Stimulated activated CD8-positive, alpha-beta memory T cell treated with anti-CD3 and anti-CD28 coated beads, Interleukin-15, amount 100 ng/mL, for 24 hours (primary cell): ENCODE measurements at regions not wholly inside any gene's neighbourhood (a gene's known extent, or its start where the extent isn't known, plus 50 kb on each side); places are given as distances from the start of the nearest gene placed in this dataset.
"Not testable (repeated sequence)": the region's sequence is repeated elsewhere in the genome, so short reads cannot be mapped to it uniquely, and the experiment has no call there.

Experiments
- DNase-seq: peaks from one replicate; pipeline ENCODE4 v3.0.0-alpha.2; 2020; ENCODE audit warnings: low read depth

DNA sequence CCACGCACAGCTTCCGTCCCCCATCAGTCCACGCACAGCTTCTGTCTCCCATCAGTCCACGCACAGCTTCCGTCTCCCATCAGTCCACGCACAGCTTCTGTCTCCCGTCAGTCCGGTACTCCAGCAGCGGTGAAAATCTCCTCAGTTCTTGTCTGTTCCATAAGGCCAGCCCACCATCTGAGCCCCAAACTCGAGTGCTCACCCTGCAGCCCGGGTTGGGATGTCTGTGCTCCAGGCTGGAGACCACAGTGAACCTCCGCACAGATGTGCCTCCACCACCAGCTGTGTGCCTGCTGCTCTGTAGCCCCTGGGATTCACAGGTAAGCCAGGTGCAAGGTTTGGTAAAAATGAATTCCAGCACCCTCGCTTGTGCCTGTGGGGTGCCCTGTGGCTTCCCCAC is 258.6 kb downstream of the NPHP4 start:
- no peak for DNase-seq

DNA sequence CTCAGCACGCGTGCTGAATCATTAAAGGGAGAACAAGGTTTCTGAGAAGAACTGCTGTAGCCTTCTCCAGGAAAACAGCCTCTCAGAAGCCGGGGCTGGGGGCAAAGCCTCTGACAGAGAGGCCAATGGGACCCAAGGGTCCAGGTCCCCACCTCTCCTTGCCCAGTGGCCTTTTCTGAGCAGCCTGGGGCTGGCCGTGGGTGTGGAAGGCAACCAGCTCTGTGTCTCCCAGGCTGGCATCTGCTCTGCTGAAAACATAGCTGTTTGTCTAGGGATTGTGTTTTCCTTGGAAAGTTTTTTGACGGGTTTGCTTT is 261.2 kb downstream of the NPHP4 start:
- no peak for DNase-seq

DNA sequence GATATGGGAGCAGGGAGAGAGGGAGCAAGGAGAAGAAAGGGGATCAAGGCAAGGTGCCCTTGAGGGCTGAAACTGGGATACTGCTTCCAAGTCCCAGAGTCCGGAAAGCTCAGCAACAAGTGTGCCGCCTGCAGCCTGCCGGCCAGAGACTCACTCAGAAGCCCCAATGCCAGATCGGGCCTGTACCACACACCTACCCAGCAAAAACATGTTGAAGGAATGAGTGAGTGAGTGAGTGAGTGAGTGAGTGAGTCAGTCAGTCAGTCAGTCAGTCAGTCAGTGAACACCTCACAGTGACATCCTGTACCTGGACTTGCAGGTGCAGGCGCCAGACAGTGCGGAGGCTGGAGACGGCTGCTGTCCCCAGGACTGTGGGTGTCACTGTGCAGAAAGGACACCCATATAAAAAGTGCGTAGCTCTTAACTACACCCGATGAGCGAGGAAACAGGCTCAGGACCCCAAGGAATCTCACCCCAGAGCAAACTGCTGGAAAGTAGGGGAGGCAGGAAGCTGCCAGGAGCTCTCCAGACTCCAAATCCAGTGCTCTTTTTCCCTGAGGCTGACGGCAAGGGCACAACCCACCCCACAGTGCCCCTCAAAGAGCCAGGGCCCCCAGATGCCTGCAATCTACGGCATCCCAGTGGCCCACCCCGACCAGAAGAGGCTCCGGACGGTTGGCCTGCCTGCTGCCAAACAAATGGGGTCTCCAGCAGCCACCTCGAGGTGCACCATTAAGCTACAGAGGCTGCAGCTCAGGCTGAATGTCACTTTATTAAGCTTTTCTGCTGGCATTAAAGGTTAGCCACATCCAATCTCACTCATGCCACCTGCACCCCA is 261.7 kb downstream of the NPHP4 start:
- DNase-seq, result no peak

DNA sequence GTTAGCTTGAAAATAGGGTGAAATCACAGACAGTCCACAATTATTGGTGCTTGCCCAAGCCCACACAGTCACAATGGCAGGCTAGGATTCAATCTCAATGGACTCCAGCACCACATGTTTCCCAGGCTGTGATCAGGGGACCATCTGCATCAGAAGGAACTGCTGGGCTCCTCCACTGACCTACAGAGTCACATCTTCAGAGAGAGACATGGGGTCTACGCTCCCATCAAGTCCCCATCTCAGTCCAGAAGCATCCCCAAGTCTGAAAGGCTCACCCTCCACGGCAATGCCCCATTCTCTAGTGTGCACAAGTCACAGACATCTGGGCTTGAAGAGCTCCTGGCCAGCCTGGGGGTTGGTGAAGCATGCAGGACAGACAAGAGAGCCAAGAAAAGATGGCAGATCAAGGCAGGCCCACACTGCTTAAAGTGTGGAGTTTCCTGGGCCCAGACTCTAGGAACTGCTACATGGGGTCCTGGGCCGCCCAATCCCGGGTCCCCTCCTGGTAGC is 262.5 kb downstream of the NPHP4 start:
- no peak for DNase-seq

DNA sequence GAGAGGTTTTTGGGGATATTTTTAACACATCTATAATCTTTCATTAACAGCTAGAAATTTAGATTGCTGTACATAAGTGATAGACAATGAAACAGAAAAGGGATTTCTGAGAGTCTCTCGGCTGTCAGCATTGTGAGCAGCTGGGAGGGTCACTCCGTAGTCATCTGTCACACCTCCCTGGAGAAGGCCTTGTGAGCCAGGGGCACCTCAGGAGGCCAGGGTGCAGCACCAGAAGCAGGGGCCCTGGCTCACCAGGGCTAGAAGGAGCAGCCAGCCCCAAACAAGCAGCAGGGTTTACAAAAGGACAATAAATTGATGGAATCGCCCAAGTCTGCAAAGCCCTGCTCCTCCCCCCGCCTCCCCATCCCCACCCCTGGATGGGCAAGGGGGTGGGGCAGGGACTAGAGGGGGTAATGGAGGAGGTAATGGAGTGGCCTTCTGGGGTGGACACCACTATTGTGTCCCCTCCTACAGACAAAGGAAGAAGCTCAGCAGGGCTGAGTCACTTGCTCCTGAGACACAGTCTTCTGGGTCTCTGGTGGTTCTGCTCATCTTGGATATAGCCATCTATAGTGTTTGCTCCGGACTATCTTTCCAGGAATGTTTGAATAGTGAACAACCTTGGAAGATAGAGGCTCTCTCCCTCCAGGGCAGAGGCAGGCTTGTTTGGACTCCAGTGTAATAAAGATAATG is 263.4 kb downstream of the NPHP4 start:
- DNase-seq, result no peak

DNA sequence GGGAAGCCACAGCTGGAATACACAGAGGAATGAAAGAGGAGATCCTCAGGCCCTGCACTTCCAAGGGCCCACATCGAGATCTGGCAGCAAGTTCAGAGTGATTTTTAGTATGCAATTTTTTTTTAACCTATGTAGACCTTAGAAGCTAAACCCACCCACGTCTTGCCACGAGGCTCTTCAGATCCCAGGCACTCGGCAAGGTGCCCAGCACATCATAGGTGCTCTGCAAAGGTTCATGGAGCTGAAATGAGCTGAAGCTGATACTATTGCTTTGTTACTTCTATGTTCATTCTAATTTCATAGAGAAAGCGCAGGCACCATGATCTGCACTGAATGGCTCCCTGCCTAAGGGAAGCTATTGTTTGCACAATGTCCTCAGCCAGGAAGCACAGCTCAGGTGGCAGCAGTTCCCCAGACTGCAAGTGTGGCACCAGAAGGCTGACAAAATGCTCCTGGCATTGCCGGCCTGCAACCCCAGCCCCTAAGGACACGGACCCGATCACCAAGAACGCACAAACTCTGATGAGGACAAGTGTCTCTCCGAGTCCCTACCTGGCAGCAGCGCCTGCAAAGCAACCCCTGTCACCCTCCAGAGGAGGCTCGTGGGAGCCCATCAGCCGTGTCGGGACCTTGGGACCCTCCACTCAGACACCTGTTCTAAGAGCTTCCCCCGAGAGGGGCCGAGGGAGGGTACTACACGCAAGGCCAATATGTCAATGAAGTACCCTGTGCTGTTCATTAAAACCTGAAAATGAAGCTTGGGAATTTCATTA is 264.2 kb downstream of the NPHP4 start:
- DNase-seq, result no peak

DNA sequence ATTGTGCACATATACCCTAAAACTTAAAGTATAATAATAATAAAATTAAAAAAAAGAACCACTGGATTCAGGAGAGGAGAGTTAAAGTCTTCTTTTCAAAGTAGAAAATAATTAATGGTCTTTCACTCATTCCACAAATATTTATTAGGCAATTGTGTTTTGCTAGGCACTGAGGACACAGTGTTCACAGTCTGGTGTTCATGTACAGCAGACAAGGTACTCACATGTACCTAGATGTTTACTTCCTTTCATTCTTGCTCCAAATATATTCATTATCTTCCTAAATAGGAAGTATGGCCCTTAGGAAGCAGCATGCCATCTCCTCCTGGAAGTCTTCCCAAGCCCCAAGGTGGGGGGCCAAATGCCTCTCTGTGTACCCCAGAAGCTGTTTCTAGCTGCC is 265.0 kb downstream of the NPHP4 start:
- no peak for DNase-seq

DNA sequence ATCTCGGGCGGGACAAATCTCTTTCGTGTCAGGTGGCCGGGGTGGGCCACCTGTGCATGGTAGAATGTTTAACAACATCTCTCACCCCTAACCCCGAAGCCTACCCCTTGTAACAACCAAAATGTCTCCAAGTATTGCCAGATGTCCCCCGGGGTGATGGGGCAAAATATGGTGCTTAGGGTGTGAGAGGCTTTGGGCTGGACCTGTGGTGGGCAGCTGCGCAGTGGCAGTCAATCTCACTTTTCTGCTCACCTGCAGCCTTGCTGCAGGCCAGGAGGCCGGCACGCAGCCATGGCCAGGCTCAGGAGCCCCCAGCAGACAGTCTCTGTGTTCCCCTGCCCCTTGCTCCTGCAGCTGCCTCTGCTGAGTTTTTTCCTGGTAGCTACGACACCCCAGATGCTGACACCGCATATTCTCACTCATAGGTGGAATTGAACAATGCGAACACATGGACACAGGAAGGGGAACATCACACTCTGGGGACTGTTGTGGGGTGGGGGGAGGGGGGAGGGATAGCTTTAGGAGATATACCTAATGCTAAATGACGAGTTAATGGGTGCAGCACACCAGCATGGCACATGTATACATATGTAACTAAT is 265.5 kb downstream of the NPHP4 start:
- not testable (repeated sequence) for DNase-seq

DNA sequence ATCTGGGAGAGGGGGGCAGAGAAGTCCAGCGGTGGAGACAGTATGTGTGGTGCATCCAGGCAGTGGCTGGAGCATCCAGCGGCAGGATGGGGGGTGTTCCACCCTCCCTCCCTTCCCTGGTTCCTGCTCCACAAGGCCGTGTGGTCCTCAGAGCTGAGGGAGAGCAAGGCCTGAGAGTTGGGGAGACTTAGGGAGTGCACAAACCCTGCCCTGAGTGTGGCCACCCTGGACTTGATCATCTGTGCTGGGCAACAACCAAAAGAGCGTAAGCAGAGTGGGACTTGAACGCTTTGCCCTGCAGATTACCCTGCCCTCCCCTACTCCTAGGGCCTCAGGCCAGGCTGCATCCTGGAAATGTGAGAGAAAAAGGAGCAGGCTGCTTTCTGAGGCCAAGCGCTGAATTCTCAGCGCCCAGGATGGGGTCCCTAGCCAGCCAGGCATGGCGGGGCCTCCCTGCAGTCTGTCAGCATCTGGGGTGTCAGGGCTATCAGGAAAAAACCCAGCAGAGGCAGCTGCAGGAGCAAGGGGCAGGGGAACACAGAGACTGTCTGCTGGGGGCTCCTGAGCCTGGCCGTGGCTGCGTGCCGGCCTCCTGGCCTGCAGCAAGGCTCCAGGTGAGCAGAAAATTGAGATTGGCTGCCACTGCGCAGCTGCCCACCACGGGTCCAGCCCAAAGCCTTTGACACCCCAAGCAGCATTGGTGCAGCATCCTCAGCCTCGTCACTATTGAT is 266.2 kb downstream of the NPHP4 start:
- no peak for DNase-seq

DNA sequence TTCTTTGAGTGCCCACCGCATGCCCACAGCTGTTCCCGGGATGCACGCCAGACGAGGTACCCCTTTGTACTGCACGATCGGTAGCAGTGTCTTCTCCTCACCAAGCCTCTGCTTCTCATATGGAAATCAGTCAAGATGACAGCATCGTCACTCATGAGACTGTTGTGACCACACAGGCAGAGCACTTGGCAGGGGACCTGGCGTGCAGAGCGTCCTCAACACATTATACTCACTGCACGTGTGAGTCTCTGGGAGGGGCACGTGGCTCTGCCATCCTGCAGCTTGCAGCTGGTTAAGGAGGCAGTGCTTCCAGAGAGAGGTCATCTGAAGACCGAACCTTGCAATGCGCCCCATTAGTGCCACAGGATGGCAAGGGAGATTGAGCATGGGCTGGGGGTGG is 266.8 kb downstream of the NPHP4 start:
- no peak for DNase-seq

DNA sequence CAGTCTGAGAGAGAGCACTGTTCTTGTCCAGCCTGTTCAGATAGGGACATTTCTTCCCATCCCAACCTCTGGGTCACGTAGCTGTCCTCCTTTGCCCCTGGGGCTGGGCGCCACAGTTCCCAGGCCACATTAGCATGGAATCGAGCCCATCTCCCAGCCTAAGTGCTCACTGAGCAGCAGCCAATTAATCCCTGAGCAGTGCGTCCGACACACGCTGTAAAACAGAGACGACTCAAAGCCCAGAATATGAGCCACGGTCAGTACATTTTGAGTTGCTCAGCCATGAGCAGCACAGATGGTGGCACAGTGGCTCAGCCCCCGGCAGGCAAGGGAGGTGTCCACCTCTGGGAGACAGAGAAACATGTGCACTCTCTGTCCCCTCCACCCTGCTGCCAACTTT is 267.4 kb downstream of the NPHP4 start:
- DNase-seq, result no peak

DNA sequence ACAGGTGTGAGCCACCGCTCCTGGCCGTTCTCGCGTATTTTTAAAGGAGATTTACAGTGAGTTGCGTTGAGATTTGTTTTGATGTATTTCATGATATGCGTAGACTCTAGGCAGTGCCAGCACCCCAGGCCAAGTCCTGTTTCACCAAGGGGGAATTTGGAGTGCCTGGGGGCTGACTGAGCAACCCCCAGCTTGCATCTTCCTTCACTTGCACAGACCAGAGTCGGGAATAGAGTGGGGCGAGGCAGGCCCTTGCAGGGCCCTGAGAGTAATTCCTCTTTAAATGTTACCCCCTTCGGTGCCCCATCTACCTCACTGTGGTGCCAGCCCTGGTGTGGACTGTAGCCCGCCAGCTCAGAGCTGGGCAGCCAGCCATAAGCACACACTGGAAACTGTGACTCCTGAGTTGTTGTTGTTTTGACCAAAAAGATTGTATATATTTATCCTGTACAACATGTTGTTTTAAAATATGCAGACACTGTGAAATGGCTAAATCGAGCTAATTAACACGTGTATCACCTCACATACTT is 269.5 kb downstream of the NPHP4 start:
- DNase-seq, result no peak

DNA sequence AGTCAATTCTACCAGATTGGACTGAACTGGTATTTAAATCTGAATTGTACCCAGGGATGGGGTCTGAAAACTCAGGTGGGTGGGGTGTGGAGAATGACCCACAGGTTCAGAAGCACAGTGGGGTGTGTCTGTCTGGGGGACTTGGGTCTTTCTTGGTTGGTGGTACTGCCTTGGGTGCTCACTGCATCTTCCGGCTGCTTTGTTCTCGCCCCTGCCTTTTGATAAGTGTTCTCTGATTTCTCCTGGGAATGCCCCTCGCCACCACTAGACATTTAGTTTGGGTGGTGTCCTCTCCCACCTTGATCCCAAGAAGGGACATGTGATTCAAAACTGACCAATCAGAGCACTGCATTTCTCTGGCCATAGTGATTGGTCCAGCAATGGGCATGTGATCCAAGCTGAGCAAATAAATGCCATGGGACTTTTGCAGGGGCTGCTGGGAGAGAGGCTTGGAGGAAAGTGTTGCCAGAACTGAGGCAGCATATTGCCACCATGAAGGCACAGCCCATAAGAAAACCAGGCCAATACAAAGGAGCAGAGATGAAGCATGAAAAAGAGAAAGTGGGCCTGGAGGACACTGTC is 270.5 kb downstream of the NPHP4 start:
- DNase-seq, result no peak

DNA sequence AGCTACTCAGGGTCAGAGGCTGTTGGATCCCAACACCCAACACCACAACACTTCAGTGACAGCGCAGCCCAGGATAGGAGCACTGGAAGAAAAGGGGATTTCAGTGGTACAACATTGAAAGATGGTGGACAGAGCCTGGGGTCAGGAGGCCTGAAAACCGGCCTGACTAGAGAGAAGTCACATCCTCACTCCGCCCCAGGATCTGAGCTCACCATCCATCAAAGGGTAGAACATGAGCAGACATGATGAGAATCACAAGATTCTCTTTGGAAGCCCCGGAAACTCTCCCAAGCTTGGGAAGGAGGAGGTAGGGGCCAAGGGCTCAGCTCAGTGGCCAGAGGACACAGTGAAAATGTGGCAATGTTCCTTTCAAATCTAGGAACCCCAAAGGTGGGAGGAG is 271.3 kb downstream of the NPHP4 start:
- DNase-seq, result no peak

DNA sequence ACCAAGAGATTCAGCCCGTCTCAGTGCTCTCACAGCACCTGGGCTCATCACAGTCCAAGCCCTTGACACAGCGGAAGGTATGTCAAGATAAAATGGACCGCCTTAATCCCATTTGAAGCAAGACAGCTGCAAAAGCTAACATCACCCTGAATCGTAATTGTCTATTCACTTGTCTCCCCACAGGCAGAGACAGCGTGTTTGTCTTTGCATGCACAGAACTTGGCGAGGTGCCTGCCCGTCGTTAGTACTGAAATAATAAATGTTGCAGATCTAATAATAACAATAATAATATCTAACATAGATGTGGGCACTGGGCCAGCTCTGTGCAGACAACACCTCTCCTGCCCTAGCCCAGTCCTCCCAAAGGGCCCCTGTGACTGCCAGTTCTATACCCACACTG is 271.7 kb downstream of the NPHP4 start:
- DNase-seq, result no peak

DNA sequence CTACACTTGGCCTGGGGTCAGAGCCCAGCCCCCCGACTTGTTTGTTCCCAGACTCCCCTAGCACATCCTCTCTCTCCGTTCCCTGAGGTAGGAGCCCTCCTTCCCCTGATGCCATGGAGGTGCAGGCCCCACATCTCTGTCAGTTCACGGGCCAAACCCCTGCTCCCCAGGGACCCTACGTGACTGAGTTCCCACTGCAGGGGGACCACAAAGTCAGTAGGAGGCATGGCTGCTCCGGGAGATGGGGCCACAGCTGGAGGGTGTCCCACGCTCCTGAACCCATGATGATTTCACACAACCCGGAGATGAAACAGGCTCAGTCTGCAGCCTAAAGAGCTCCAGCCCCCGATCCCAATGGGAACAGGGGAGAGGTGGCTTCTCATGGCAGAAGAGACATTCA is 272.2 kb downstream of the NPHP4 start:
- DNase-seq, result no peak

DNA sequence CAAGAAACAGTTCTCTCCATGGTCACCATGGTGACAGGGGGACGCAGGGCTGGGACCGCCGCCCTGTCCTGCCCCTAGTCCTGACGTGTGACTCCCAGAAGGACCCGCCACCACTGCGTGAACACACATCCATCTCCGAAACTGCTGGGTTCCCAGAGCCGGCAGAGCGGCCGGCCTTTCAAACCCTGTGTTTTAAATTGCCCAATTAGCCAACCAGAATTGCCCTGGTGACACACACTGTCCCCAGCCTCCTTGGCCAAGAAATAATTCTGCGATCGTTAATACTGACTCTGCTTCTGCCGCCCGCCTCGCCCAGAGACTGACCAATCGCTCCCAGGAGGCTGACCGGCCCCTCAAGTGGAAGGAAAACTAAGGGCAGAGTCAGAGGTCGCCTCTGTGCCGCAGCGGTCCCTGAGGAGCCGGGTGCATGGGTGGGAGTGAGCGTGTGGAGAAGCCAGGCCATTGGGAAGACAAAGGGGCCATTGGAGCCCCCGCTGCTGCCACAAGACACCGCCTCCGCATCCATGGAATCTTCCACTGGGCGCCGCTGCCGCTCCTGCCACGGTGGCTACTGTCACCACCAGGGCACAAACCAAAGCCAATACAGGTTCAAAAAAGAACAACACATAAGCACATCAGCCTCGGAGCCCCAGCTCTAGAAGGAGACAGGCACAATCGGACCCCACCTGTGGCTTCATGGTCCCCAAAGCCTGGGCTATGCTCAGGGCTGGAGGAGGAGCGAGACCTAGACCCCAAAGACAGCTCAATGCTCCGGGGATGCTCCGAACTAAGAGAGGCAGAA is 273.2 kb downstream of the NPHP4 start:
- no peak for DNase-seq

DNA sequence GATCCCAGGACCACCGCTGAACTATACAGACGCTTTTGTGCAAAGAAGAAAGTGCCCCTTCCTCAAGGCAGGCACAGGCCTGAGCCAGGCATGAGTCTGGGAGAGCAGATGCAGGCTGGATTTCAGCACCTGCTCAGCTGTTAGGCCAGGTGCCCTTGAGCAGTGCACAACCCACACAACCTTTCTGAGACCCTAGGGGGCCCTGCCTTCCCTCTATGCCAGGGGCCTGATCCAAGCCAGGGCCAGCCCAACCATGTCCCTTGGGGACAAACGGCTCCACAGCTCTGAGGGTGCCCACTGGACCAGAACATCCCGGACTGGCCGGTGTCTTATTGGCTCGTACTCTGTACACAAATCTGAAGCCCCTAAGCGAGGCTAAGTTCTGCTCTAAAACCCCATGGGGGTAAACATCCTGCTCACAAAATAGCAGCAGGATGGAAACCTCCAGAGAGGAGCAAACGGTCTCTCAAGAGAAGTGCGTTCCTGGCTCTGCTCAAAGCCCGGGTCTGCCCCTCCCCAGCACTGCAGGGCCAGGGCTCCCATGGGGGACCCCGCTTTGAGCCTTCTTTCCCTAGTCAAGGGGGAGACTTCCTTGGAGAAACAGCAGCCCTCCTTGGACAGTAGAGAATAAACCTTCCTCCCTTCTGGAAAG is 275.1 kb downstream of the NPHP4 start:
- DNase-seq, result no peak

DNA sequence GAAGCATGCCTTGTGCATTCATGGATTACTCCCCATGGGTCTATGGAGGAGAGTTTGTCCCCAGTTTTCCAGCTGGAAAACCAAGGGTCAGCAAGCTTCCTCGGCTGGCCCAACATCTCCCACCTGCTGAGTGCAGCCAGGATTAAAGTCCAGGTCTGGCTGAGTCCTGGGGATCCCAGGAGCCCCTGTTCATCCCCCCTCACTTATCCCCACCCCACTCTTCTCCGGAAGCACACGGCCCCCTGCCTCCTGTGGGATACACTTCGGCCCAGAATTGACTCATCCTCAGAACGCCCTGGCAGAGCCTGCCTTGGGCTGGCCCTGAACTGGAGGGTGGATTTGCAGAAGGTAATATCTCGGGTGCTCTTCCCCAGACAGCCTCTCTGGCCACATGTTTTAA is 276.1 kb downstream of the NPHP4 start:
- DNase-seq, result no peak
